MCF 10A (cell line): ENCODE measurements at regions not wholly inside any gene's neighbourhood (a gene's known extent, or its start where the extent isn't known, plus 50 kb on each side); places are given as distances from the start of the nearest gene placed in this dataset.
"Not testable (repeated sequence)": the region's sequence is repeated elsewhere in the genome, so short reads cannot be mapped to it uniquely, and the experiment has no call there.

Experiments used
- BruUV-seq: library from RNA; stranded (reverse); fragments of 400-500 nt; replicated peaks from 2 replicates; lab custom pipeline; 2021; lab: Mats Ljungman, UMichigan
- CTCF ChIA-PET: fragments of 300-600 bp; sonication (Branson Sonifier 250); formaldehyde crosslinking; extraction: SDS; loops from one replicate; lab custom pipeline; 2021; ENCODE audit warnings: antibody characterized with exemption, inconsistent platforms; lab: Yijun Ruan, JAX
- POLR2A ChIA-PET: fragments of 300-600, 350-650 bp; sonication (Branson Sonifier 250); formaldehyde crosslinking; extraction: SDS; loops from one replicate; lab custom pipeline; 2020; ENCODE audit warnings: antibody characterized with exemption, inconsistent platforms; lab: Yijun Ruan, JAX
- DNase-seq: peaks from one replicate; pipeline ENCODE4 v3.0.0-alpha.2; 2018; ENCODE audit not compliant: unreplicated experiment
- H3K27ac Mint-ChIP-seq: one replicate; pipeline ENCODE4 v1.8.0; 2022; ENCODE audit warnings: mild to moderate bottlenecking, low read depth, mixed read lengths; ENCODE audit not compliant: unreplicated experiment
- H3K27me3 Mint-ChIP-seq: one replicate; pipeline ENCODE4 v1.8.0; 2022; ENCODE audit warnings: mixed read lengths; ENCODE audit not compliant: insufficient read depth, unreplicated experiment
- H3K36me3 Mint-ChIP-seq: one replicate; pipeline ENCODE4 v1.8.0; 2022; ENCODE audit warnings: mild to moderate bottlenecking, moderate library complexity, mixed read lengths; ENCODE audit not compliant: insufficient read depth, unreplicated experiment
- H3K4me1 Mint-ChIP-seq: one replicate; pipeline ENCODE4 v1.8.0; 2022; ENCODE audit warnings: mixed read lengths; ENCODE audit not compliant: insufficient read depth, unreplicated experiment
- H3K4me3 Mint-ChIP-seq: one replicate; pipeline ENCODE4 v1.8.0; 2022; ENCODE audit warnings: mild to moderate bottlenecking, moderate library complexity, mixed read lengths; ENCODE audit not compliant: unreplicated experiment
- H3K9me3 Mint-ChIP-seq: one replicate; pipeline ENCODE4 v1.8.0; 2022; ENCODE audit warnings: mixed read lengths; ENCODE audit not compliant: unreplicated experiment
- intact Hi-C: fragments of 100-400 bp; cut with micrococcal nuclease; formaldehyde crosslinking; loops from 2 replicates; pipeline ENCODE4 v1.14.1; 2022
- TF ChIP-seq, protein P1 (sequence below): fragments of 200-600 bp; IDR thresholded peaks from one replicate; pipeline ENCODE4 v1.8.0; 2022; ENCODE audit warnings: antibody characterized with exemption, mild to moderate bottlenecking; ENCODE audit not compliant: unreplicated experiment

- Mint-ChIP-seq H3K4me1 (peaks cover 11% of the 10 kb centered on the region), H3K4me3 (no peak overlapping the region), H3K9me3 (peaks cover 7% of the 10 kb centered on the region), H3K36me3 (no peaks in the 10 kb centered on the region), H3K27ac (peak overlapping the region; percentile 37), H3K27me3 (no peaks in the 10 kb centered on the region)
- ChIA-PET POLR2A (no interaction called here), CTCF (interaction anchor here (0.6 kb wide), 2 partner anchors 207 to 1182 kb away, joined by 3 to 4 read pairs; no protein-coding TSS in a partner anchor)
- DNase-seq = no peak
- TF ChIP-seq, protein P1, sequence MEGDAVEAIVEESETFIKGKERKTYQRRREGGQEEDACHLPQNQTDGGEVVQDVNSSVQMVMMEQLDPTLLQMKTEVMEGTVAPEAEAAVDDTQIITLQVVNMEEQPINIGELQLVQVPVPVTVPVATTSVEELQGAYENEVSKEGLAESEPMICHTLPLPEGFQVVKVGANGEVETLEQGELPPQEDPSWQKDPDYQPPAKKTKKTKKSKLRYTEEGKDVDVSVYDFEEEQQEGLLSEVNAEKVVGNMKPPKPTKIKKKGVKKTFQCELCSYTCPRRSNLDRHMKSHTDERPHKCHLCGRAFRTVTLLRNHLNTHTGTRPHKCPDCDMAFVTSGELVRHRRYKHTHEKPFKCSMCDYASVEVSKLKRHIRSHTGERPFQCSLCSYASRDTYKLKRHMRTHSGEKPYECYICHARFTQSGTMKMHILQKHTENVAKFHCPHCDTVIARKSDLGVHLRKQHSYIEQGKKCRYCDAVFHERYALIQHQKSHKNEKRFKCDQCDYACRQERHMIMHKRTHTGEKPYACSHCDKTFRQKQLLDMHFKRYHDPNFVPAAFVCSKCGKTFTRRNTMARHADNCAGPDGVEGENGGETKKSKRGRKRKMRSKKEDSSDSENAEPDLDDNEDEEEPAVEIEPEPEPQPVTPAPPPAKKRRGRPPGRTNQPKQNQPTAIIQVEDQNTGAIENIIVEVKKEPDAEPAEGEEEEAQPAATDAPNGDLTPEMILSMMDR = no peak
- BruUV-seq = no TSS peak
- intact Hi-C loops = no loop called here
Observed at GRCh38 chr14:43406931-43407330, 1100.2 kb downstream of the FSCB start.

DNA sequence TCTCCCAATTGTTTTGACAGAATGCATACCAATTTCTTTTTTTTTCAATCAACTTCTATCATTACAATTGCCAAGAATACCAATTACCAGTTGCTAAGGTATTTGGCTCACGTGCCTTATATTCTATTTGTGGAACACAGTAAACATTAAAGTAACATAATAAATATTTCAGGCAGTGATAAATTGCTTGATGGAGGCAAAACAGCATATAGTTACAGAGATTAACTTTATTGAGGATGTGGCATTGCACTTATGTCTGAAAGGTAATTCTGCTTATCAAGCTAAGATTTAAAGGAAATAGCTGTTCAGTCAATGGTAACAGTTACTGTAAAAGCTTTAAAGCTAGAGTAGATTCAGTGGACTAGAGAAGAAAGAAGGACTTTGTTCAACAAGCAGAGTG is 1107.8 kb downstream of the FSCB start:
- H3K9me3 Mint-ChIP-seq = no peaks in the 10 kb centered on the region
- BruUV-seq = no TSS peak
- H3K4me1 Mint-ChIP-seq = peaks cover 4% of the 10 kb centered on the region
- H3K4me3 Mint-ChIP-seq = no peak overlapping the region
- no peaks in the 10 kb centered on the region for H3K27me3 Mint-ChIP-seq
- ChIA-PET POLR2A (no interaction called here), CTCF (no interaction called here)
- TF ChIP-seq, protein P1 = no peak
- no peaks in the 10 kb centered on the region for H3K36me3 Mint-ChIP-seq
- intact Hi-C loops = no loop called here
- DNase-seq = no peak
- no peak overlapping the region for H3K27ac Mint-ChIP-seq

GRCh38 chr14:43370565-43370896 is 1136.6 kb downstream of the FSCB start:
- POLR2A ChIA-PET, H3K27ac Mint-ChIP-seq, H3K27me3 Mint-ChIP-seq, BruUV-seq, DNase-seq, H3K4me1 Mint-ChIP-seq, H3K36me3 Mint-ChIP-seq, intact Hi-C loops, H3K4me3 Mint-ChIP-seq, CTCF ChIA-PET: not testable (repeated sequence)
- H3K9me3 Mint-ChIP-seq = peaks cover 15% of the 10 kb centered on the region

- H3K27me3 Mint-ChIP-seq = no peaks in the 10 kb centered on the region
- BruUV-seq = no TSS peak
- H3K36me3 Mint-ChIP-seq = peaks cover 4% of the 10 kb centered on the region
- H3K9me3 Mint-ChIP-seq = peaks cover 15% of the 10 kb centered on the region
- ChIA-PET POLR2A (no interaction called here), CTCF (interaction anchor here (0.9 kb wide), 1 partner anchor 11 kb away, joined by 3 read pairs; no protein-coding TSS in a partner anchor)
- no peak for DNase-seq
- H3K27ac Mint-ChIP-seq = no peak overlapping the region
- no peak overlapping the region for H3K4me3 Mint-ChIP-seq
- TF ChIP-seq, protein P1 = no peak
- intact Hi-C loops = no loop called here
- H3K4me1 Mint-ChIP-seq = no peaks in the 10 kb centered on the region
Observed at GRCh38 chr14:43369710-43370564, 1137.1 kb downstream of the FSCB start.
